Bronchial epithelial cell (primary cell): ENCODE measurements at regions not wholly inside any gene's neighbourhood (a gene's known extent, or its start where the extent isn't known, plus 50 kb on each side); places are given as distances from the start of the nearest gene placed in this dataset.

Experiments used
- DNase-seq: peaks from one replicate; pipeline ENCODE4 v3.0.0-alpha.2; 2010; ENCODE audit warnings: low read depth
- FAIRE-seq: peaks from 2 replicates; lab custom pipeline; 2011; peaks lifted over from hg19 to GRCh38; lab: Jason Lieb, UNC
- H3K27me3 ChIP-seq: 2 replicates; pipeline ENCODE4 v1.5.1; 2011; ENCODE audit warnings: low read length; ENCODE audit not compliant: control insufficient read depth, insufficient read depth
- H3K36me3 ChIP-seq: 2 replicates; pipeline ENCODE4 v1.5.1; 2011; ENCODE audit warnings: low read length; ENCODE audit not compliant: control insufficient read depth, insufficient read depth
- H3K4me3 ChIP-seq: 2 replicates; pipeline ENCODE4 v1.5.1; 2011; ENCODE audit warnings: mild to moderate bottlenecking, low read depth, low read length, control low read depth
- TF ChIP-seq, protein P1 (sequence below): IDR thresholded peaks from 2 replicates; pipeline ENCODE4 v1.5.1; 2011; ENCODE audit warnings: mild to moderate bottlenecking, moderate library complexity, low read length, control low read depth, inconsistent platforms; ENCODE audit not compliant: insufficient read depth, severe bottlenecking

DNA sequence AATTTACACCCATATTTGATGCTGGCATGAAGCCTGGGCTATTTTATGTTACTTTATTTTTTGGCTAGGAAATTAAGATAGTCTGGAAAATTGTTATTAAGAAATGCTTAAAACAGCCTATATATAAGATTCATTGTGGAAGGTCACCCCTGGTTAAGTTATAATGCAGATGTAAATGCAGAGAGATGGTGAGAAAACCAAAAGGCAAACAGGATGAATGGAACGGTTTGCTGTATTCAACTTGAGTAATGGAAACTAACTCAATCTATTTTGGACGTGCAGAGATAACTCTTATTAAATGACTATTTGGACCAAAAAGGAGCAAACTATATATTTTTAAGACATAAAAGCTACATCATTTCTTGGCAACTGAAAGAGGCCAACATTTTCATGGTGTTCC is 446.3 kb upstream of the FRG1 start:
- H3K27me3 ChIP-seq: no peaks in the 10 kb centered on the region

DNA sequence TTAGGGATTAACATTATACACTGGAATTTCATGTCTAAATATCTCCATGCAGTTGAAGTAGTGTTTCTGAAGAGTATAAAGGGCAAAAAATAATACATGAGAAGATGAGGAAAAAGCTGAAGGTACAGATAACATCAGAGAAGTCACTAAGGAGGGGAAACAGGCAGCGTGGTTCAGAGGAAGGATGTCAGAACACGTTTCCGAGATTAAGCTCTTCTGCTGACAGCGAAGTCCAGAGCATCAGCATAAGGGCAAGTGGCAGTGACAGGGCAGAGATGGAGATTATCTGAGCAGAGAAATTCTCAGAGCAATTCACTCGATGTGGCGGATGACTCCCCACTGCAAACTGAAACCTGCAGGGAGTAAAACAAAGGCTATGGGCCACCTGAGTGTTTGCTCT is 443.2 kb upstream of the FRG1 start:
- H3K36me3 ChIP-seq: no peaks in the 10 kb centered on the region
- H3K4me3 ChIP-seq: no peak overlapping the region
- no peaks in the 10 kb centered on the region for H3K27me3 ChIP-seq
- DNase-seq (no peak), FAIRE-seq (no peak)
- TF ChIP-seq, protein P1, sequence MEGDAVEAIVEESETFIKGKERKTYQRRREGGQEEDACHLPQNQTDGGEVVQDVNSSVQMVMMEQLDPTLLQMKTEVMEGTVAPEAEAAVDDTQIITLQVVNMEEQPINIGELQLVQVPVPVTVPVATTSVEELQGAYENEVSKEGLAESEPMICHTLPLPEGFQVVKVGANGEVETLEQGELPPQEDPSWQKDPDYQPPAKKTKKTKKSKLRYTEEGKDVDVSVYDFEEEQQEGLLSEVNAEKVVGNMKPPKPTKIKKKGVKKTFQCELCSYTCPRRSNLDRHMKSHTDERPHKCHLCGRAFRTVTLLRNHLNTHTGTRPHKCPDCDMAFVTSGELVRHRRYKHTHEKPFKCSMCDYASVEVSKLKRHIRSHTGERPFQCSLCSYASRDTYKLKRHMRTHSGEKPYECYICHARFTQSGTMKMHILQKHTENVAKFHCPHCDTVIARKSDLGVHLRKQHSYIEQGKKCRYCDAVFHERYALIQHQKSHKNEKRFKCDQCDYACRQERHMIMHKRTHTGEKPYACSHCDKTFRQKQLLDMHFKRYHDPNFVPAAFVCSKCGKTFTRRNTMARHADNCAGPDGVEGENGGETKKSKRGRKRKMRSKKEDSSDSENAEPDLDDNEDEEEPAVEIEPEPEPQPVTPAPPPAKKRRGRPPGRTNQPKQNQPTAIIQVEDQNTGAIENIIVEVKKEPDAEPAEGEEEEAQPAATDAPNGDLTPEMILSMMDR: no peak

More for the DNA sequence above, 446.3 kb upstream of the FRG1 start:
- no peak for FAIRE-seq
- TF ChIP-seq, protein P1: no peak
- no peaks in the 10 kb centered on the region for H3K36me3 ChIP-seq
- no peak overlapping the region for H3K4me3 ChIP-seq
- no peak for DNase-seq

DNA sequence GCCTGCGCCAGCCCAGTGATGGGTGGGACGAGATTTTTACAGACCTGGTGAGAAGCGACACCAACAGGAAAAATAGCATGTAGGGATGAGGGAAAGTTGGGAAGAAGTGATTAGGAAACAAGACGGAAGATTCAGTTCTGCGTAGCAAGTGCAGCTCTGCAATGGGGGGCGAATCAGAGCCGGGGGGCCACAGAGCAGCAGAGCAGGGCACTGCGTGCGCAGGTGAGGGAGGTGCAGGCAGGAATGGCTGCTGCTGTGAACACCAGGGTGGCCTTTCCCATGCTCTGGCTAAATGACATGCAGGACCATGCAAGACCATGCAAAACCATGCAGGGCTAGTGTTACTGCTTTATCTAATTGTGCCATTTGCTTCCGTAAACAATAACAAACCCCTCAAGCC is 442.7 kb upstream of the FRG1 start:
- no peaks in the 10 kb centered on the region for H3K27me3 ChIP-seq
- H3K36me3 ChIP-seq: no peaks in the 10 kb centered on the region
- H3K4me3 ChIP-seq: no peak overlapping the region
- TF ChIP-seq, protein P1: no peak
- no peak for DNase-seq
- no peak for FAIRE-seq

DNA sequence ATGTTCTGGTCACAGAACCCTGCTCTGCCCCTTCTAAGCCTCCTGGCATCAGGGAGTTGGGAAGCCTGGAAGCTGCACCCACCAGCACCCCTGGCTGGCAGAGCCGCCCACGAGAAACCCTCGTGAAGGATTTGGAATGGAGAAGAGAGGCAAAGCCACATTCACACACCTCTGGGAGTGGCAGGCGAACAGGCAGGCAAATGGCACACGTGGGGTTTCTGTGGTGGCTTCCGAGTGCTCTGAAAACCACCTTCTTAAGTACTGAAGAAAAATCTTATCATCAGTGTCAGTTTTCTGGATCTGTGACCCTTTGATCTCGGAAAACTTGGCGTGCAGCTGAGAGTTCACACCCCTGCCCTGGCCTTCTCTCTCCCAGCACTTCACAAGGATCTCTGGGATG is 442.2 kb upstream of the FRG1 start:
- DNase-seq (no peak), FAIRE-seq (no peak)
- TF ChIP-seq, protein P1: no peak
- Histone ChIP-seq H3K27me3 (no peaks in the 10 kb centered on the region), H3K36me3 (no peaks in the 10 kb centered on the region), H3K4me3 (no peak overlapping the region)

DNA sequence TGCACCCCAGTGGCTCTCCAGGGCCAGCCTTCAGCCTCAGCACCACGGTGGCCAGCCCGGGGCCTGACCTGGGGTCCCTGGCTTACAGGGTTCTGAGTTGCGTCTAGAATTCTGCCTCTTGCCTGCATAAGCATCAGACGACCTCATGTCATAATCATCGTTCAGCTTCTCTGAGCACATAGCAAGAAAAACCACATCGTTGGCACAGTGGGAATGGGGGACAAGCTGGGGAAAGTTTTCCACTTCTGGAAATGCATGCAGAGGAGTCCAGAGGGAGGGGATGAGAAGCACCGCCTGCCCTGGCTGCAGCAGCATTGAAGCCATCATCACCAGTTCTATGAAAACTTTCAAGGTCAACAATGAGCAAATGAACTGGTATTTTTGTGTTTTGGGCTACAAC is 441.0 kb upstream of the FRG1 start:
- no peaks in the 10 kb centered on the region for H3K27me3 ChIP-seq
- H3K4me3 ChIP-seq: no peak overlapping the region
- no peaks in the 10 kb centered on the region for H3K36me3 ChIP-seq
- TF ChIP-seq, protein P1: no peak
- DNase-seq (no peak), FAIRE-seq (no peak)

DNA sequence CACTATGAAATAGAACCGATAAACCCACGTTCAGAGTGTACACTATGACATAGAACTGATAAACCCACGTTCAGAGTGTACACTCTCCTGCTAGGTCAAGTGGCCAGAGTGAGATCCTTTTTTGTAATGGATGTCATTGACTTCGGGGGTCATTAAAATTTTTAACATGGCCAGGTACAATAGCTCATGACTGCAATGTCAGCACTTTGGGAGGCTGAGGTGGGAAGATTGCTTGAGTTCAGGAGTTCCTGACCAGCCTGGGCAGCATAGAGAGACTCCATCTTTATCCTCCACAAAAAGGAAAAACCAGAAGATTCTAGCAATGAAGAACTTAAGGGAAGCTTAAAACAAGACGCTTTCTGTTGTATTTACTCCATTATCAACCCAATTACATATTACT is 439.7 kb upstream of the FRG1 start:
- H3K36me3 ChIP-seq: no peaks in the 10 kb centered on the region
- H3K4me3 ChIP-seq: no peak overlapping the region
- FAIRE-seq (no peak), DNase-seq (no peak)
- no peaks in the 10 kb centered on the region for H3K27me3 ChIP-seq
- TF ChIP-seq, protein P1: no peak
